Choroid plexus epithelial cell (primary cell): ENCODE measurements at regions not wholly inside any gene's neighbourhood (a gene's known extent, or its start where the extent isn't known, plus 50 kb on each side); places are given as distances from the start of the nearest gene placed in this dataset.

ENCODE experiments used
- DNase-seq: peaks from one replicate; pipeline ENCODE4 v3.0.0-alpha.2; 2010; ENCODE audit warnings: low read depth
- H3K4me3 ChIP-seq: 2 replicates; pipeline ENCODE4 v1.5.1; 2011; ENCODE audit warnings: low read depth, mild to moderate bottlenecking, control low read depth, low read length, moderate library complexity
- TF ChIP-seq, protein P1 (sequence below): conservative IDR thresholded peaks from 2 replicates; pipeline ENCODE4 v1.5.1; 2011; ENCODE audit warnings: low read depth, mild to moderate bottlenecking, control low read depth, inconsistent platforms, low read length, moderate library complexity

DNA sequence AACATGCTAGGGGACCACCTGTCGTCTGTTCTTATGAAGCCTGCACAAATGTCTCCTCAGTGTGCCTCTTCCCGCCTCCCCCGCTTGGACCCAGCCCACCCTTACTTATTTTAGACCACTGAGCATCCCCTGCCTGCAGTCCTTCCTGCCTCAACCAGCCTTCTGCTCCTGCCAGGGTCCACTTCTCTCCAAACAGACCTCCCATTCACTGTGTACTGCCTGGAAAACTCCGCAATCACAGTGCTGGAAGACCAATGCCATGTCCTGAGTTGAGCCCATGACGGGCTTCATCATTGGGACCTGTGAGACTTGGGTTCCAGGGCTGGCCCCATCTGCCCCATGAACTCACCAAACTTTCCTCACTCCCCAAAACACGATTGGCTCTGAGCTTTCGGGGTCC lies 309.4 kb downstream of the IRX1 start:
- H3K4me3 ChIP-seq: no peak overlapping the region
- TF ChIP-seq, protein P1, sequence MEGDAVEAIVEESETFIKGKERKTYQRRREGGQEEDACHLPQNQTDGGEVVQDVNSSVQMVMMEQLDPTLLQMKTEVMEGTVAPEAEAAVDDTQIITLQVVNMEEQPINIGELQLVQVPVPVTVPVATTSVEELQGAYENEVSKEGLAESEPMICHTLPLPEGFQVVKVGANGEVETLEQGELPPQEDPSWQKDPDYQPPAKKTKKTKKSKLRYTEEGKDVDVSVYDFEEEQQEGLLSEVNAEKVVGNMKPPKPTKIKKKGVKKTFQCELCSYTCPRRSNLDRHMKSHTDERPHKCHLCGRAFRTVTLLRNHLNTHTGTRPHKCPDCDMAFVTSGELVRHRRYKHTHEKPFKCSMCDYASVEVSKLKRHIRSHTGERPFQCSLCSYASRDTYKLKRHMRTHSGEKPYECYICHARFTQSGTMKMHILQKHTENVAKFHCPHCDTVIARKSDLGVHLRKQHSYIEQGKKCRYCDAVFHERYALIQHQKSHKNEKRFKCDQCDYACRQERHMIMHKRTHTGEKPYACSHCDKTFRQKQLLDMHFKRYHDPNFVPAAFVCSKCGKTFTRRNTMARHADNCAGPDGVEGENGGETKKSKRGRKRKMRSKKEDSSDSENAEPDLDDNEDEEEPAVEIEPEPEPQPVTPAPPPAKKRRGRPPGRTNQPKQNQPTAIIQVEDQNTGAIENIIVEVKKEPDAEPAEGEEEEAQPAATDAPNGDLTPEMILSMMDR: no peak
- DNase-seq: no peak

DNA sequence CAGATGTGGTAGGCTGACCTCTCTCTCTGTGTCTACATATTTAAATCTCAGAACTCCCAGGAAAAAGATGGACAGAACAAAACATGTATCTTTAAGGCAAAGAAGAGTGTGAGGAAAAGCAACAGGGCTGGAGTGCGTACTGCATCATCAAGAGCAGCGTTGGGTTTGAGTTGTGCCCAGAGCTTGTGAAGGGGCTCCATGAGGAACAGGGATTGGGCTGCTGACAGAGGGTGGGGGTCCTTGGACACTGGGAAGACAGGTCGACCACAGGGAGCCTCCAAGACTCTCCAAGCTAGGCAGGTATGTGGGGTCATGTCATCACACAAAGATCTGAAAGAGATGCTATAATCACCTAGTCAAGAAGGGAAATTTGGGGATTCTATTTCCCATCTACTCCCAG lies 309.9 kb downstream of the IRX1 start:
- H3K4me3 ChIP-seq: no peak overlapping the region
- TF ChIP-seq, protein P1: no peak
- no peak for DNase-seq

DNA sequence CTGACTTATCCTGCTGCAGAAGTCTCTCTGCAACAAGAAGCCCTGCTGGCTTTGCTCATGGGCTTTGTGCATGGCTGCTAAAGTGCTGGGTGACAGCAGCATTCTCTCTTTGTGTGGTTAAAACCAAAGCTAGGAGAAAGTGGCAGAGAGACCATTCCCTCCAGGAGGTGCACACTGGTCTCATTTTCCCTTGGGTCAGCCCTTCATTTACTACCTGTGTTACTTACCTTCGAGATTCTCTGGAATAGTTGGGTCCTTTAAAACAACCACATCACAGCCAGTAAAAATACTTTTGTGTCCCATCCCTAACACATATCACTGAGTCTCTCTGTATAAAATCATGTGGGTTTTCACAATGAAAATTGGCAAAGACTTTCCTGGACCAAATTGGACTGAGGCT lies 315.5 kb downstream of the IRX1 start:
- no peak overlapping the region for H3K4me3 ChIP-seq
- no peak for DNase-seq
- TF ChIP-seq, protein P1: no peak

DNA sequence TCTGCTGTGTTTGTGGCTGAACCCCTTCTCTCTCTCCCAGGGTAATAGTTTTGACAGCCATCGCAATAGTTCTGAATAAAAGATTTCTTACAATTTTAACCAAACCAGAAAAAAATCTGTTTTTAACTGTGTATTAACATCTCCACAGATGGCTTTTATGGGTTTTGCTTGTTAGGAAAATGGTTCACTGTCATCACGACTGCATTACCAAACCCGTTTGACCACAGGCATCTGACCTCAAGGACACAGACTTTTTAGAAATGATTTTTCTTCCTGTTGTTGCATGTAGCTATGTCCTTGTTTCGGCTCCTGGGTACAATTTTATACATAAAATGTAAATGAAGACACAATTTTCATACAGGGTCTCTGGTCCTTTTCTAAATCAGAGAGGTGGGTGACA lies 316.1 kb downstream of the IRX1 start:
- H3K4me3 ChIP-seq: no peak overlapping the region
- TF ChIP-seq, protein P1: no peak
- no peak for DNase-seq

DNA sequence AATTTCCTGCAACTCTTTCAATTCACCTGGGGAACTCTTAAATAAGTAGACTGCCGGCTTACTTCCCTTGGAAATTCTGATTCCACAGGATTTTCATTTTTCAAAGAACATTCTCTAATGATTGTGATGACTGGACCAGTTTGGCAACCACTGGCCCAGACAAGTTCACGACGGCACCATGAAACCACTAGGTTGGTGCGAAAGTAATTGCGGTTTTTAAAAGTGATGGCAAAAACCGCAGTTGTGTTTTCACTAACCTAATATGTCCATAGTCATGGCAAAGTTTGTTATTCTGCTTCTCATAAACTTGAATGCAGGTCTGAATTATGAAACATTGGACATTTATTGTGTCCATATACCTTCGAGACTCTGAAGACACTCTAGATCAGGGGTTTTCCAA lies 317.2 kb downstream of the IRX1 start:
- TF ChIP-seq, protein P1: no peak
- no peak for DNase-seq
- no peak overlapping the region for H3K4me3 ChIP-seq

DNA sequence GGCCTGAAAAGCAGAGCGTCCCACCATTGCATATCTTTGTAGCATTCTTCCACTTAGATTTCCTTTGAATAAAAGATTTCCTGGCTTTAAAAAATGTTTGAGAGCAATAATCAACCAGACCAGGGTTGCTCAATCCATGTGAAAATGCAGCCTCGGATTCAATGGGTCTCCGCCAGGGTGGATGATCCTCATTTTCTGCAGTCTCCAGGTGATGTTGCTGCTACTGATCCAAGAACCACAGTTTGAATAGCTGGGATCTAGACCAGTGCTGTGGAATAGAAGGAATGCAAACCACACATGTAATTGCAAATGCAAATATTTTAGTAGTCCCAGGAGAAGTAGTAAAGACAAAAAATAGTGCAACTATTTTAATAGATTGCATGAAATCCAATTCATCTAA lies 317.6 kb downstream of the IRX1 start:
- TF ChIP-seq, protein P1: no peak
- DNase-seq: no peak
- no peak overlapping the region for H3K4me3 ChIP-seq

DNA sequence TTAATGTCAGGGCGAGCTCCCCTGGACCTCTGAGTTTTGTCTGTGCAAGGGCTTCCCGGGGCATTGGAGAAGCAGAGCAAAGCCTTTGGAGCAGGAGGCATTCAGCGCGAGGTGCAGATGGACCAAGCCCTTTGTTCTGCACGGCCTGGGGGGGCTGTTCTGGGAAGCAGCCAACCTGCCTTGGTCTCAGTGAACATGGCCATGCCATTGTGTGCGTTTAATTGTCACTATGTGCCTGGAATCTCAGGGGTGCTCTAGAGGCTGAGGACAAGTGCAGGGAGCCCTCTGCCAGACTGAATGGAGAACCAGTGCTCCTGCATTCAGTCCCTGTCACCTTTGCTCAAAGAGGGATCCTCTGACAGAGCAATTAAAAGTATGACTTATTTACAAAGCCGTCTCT lies 329.4 kb downstream of the IRX1 start:
- no peak overlapping the region for H3K4me3 ChIP-seq
- TF ChIP-seq, protein P1: no peak
- no peak for DNase-seq
